H9 (cell line): ENCODE measurements at regions not wholly inside any gene's neighbourhood (a gene's known extent, or its start where the extent isn't known, plus 50 kb on each side); places are given as distances from the start of the nearest gene placed in this dataset.

Experiments
- DNase-seq: peaks from one replicate; pipeline ENCODE4 v3.0.0-alpha.2; 2017
- H2AFZ ChIP-seq: one replicate; pipeline ENCODE4 v1.6.1; 2013; ENCODE audit warnings: mild to moderate bottlenecking, low read length, control low read depth, moderate library complexity
- H2AK5ac ChIP-seq: 2 replicates; pipeline ENCODE4 v1.6.1; 2013; ENCODE audit warnings: low read length, control low read depth, mixed read lengths; ENCODE audit not compliant: insufficient read length
- H2BK120ac ChIP-seq: one replicate; pipeline ENCODE4 v1.6.1; 2013; ENCODE audit warnings: low read depth, mild to moderate bottlenecking, low read length, control low read depth, inconsistent platforms; ENCODE audit not compliant: poor library complexity, severe bottlenecking
- H2BK12ac ChIP-seq: 2 replicates; pipeline ENCODE4 v1.6.1; 2013; ENCODE audit warnings: low read length, control low read depth, mixed read lengths, low read depth; ENCODE audit not compliant: insufficient read length
- H2BK15ac ChIP-seq: 2 replicates; pipeline ENCODE4 v1.6.1; 2013; ENCODE audit warnings: low read depth, low read length, control low read depth
- H2BK20ac ChIP-seq: one replicate; pipeline ENCODE4 v1.6.1; 2013; ENCODE audit warnings: low read depth, mild to moderate bottlenecking, low read length, control low read depth, inconsistent platforms; ENCODE audit not compliant: poor library complexity, severe bottlenecking
- H2BK5ac ChIP-seq: 2 replicates; pipeline ENCODE4 v1.6.1; 2013; ENCODE audit warnings: low read length, control low read depth, mixed read lengths; ENCODE audit not compliant: insufficient read length
- H3K14ac ChIP-seq: 2 replicates; pipeline ENCODE4 v1.6.1; 2013; ENCODE audit warnings: low read length, control low read depth; ENCODE audit not compliant: insufficient read depth
- H3K18ac ChIP-seq: 2 replicates; pipeline ENCODE4 v1.6.1; 2013; ENCODE audit warnings: low read depth, mild to moderate bottlenecking, mixed read lengths, low read length, control low read depth; ENCODE audit not compliant: insufficient read length
- H3K23ac ChIP-seq: 2 replicates; pipeline ENCODE4 v1.6.1; 2013; ENCODE audit warnings: low read length, control low read depth, mixed read lengths, low read depth; ENCODE audit not compliant: insufficient read length
- H3K23me2 ChIP-seq: 2 replicates; pipeline ENCODE4 v1.6.1; 2013; ENCODE audit warnings: low read depth, mild to moderate bottlenecking, mixed read lengths, low read length, control low read depth; ENCODE audit not compliant: insufficient read length, poor library complexity, severe bottlenecking
- H3K27ac ChIP-seq: 2 replicates; pipeline ENCODE4 v1.5.1; 2013; ENCODE audit warnings: low read length, control low read depth, mixed read lengths, low read depth; ENCODE audit not compliant: insufficient read length
- H3K27me3 ChIP-seq: 2 replicates; pipeline ENCODE4 v1.6.1; 2013; ENCODE audit warnings: low read length, control low read depth, inconsistent platforms; ENCODE audit not compliant: insufficient read depth
- H3K4ac ChIP-seq: 2 replicates; pipeline ENCODE4 v1.6.1; 2013; ENCODE audit warnings: low read depth, mild to moderate bottlenecking, control low read depth, inconsistent platforms, low read length, moderate library complexity
- H3K4me1 ChIP-seq: 2 replicates; pipeline ENCODE4 v1.6.1; 2013; ENCODE audit warnings: low read length, control low read depth, inconsistent platforms; ENCODE audit not compliant: insufficient read depth
- H3K4me2 ChIP-seq: 2 replicates; pipeline ENCODE4 v1.6.1; 2013; ENCODE audit warnings: low read length, control low read depth, mixed read lengths; ENCODE audit not compliant: insufficient read length, insufficient read depth
- H3K56ac ChIP-seq: 2 replicates; pipeline ENCODE4 v1.6.1; 2013; ENCODE audit warnings: low read depth, mild to moderate bottlenecking, mixed read lengths, low read length, control low read depth; ENCODE audit not compliant: insufficient read length
- H3K79me1 ChIP-seq: 2 replicates; pipeline ENCODE4 v1.6.1; 2013; ENCODE audit warnings: low read depth, mild to moderate bottlenecking, moderate library complexity, low read length, control low read depth, inconsistent platforms; ENCODE audit not compliant: insufficient read depth, poor library complexity, severe bottlenecking
- H3K79me2 ChIP-seq: 2 replicates; pipeline ENCODE4 v1.6.1; 2013; ENCODE audit warnings: low read length, control low read depth, inconsistent platforms; ENCODE audit not compliant: insufficient read depth
- H3K9ac ChIP-seq: 2 replicates; pipeline ENCODE4 v1.6.1; 2013; ENCODE audit warnings: low read length, control low read depth, mixed read lengths; ENCODE audit not compliant: insufficient read length; ENCODE audit errors: extremely low read depth
- H3K9me3 ChIP-seq: one replicate; pipeline ENCODE4 v1.6.1; 2013; ENCODE audit warnings: low read depth, low read length, inconsistent platforms; ENCODE audit not compliant: control insufficient read depth
- H3T11ph ChIP-seq: one replicate; pipeline ENCODE4 v1.6.1; 2013; ENCODE audit warnings: mild to moderate bottlenecking, low read length, control low read depth, inconsistent platforms
- H4K20me1 ChIP-seq: one replicate; pipeline ENCODE4 v1.6.1; 2013; ENCODE audit not compliant: control insufficient read depth, insufficient read length, insufficient read depth
- H4K5ac ChIP-seq: 2 replicates; pipeline ENCODE4 v1.6.1; 2013; ENCODE audit warnings: low read depth, mild to moderate bottlenecking, mixed read lengths, low read length, control low read depth; ENCODE audit not compliant: insufficient read length
- H4K8ac ChIP-seq: replicated peaks from 2 replicates; pipeline ENCODE4 v1.6.1; 2013; ENCODE audit warnings: low read length, control low read depth, mixed read lengths, low read depth; ENCODE audit not compliant: insufficient read length
- H4K91ac ChIP-seq: 2 replicates; pipeline ENCODE4 v1.6.1; 2013; ENCODE audit warnings: low read depth, mild to moderate bottlenecking, moderate library complexity, mixed read lengths, low read length, control low read depth; ENCODE audit not compliant: insufficient read length
- H3K27ac Mint-ChIP-seq, 3 experiments: 2 replicates in 2 of 3; 3 replicates in 1 of 3; pipeline ENCODE4 v1.8.0; 2020 to 2021; ENCODE audit warnings: mixed read lengths in 3 of 3, mild to moderate bottlenecking in 1 of 3, moderate library complexity in 1 of 3
- H3K27me3 Mint-ChIP-seq: 2 replicates; pipeline ENCODE4 v1.8.0; 2021; ENCODE audit warnings: low read depth, mild to moderate bottlenecking, moderate library complexity, mixed read lengths
- H3K36me3 Mint-ChIP-seq, 3 experiments: 2 replicates in 2 of 3; 3 replicates in 1 of 3; pipeline ENCODE4 v1.8.0; 2020 to 2021; ENCODE audit warnings: low read depth in 3 of 3, mixed read lengths in 3 of 3; ENCODE audit not compliant: insufficient read depth in 1 of 3
- H3K4me1 Mint-ChIP-seq, 2 experiments: 2 replicates each; pipeline ENCODE4 v1.8.0; 2020; ENCODE audit warnings: mixed read lengths in 2 of 2
- H3K4me3 Mint-ChIP-seq, 2 experiments: 2 replicates in 1 of 2; 3 replicates in 1 of 2; pipeline ENCODE4 v1.8.0; 2020 to 2021; ENCODE audit warnings: mild to moderate bottlenecking in 2 of 2, mixed read lengths in 2 of 2, moderate library complexity in 1 of 2
- H3K9me3 Mint-ChIP-seq, 2 experiments: 2 replicates in 1 of 2; 3 replicates in 1 of 2; pipeline ENCODE4 v1.8.0; 2020; ENCODE audit warnings: mild to moderate bottlenecking in 2 of 2, mixed read lengths in 2 of 2, moderate library complexity in 1 of 2
- CTCF ChIP-seq: fragments of 200-600 bp; sonication (generic); conservative IDR thresholded peaks from 3 replicates; pipeline ENCODE4 v1.8.0; 2021; ENCODE audit warnings: antibody characterized with exemption, mild to moderate bottlenecking
- WGBS: extraction: QIAGEN DNeasy Blood & Tissue Kit; methylation state at CpG from one replicate; pipeline ENCODE4 v1.1.7; 2013; ENCODE audit warnings: missing lambda C conversion rate, low lambda C conversion rate, mixed read lengths; ENCODE audit not compliant: insufficient read length; ENCODE audit errors: extremely low coverage; 5-methylcytosine and 5-hydroxymethylcytosine counted together

GRCh38 chr13:91046715-91047327 lies 300.7 kb upstream of the MIR17HG start:
- Histone ChIP-seq H4K8ac (no peak overlapping the region), H3K4me2 (no peak overlapping the region), H3K23ac (no peak overlapping the region), H3K27ac (no peak overlapping the region), H2BK120ac (no peak overlapping the region), H3K9me3 (no peaks in the 10 kb centered on the region), H2BK15ac (no peak overlapping the region), H3K9ac (no peak overlapping the region), H2AK5ac (no peak overlapping the region), H3K27me3 (no peaks in the 10 kb centered on the region), H3K18ac (no peak overlapping the region), H3K4me1 (no peaks in the 10 kb centered on the region; the same call in 1 of the 2 replicates), H3K56ac (no peak overlapping the region), H2BK5ac (no peak overlapping the region), H4K20me1 (no peaks in the 10 kb centered on the region), H2BK20ac (no peak overlapping the region), H3K14ac (no peak overlapping the region), H3K79me1 (no peaks in the 10 kb centered on the region), H3K4ac (no peak overlapping the region), H2AFZ (peak overlapping the region; percentile 48), H4K5ac (no peak overlapping the region), H3T11ph (no peak overlapping the region), H4K91ac (no peak overlapping the region), H2BK12ac (no peak overlapping the region), H3K23me2 (no peaks in the 10 kb centered on the region), H3K79me2 (no peaks in the 10 kb centered on the region)
- no peak for TF ChIP-seq CTCF
- H3K9me3 Mint-ChIP-seq = peaks cover 4% of the 10 kb centered on the region in 2 experiments; a peak in 2 of 5 replicates
- DNase-seq = peak; percentile 46
- no peaks in the 10 kb centered on the region; a peak in 1 of 7 replicates for H3K36me3 Mint-ChIP-seq
- peaks cover 0 to 11% of the 10 kb centered on the region in 2 experiments; a peak in 1 of 4 replicates for H3K4me1 Mint-ChIP-seq
- no peak overlapping the region for H3K4me3 Mint-ChIP-seq
- no CpG with 5 or more reads among the region's 4 CpGs for WGBS
- H3K27me3 Mint-ChIP-seq = peaks cover 1% of the 10 kb centered on the region; the same call in 1 of the 2 replicates
- no peak overlapping the region; a peak in 1 of 7 replicates for H3K27ac Mint-ChIP-seq
